GM12874 (cell line): ENCODE measurements at regions not wholly inside any gene's neighbourhood (a gene's known extent, or its start where the extent isn't known, plus 50 kb on each side); places are given as distances from the start of the nearest gene placed in this dataset.

Experiments
- CTCF ChIP-seq: IDR thresholded peaks from 2 replicates; pipeline ENCODE4 v1.5.1; 2011; ENCODE audit warnings: low read depth, mild to moderate bottlenecking, control low read depth, low read length, moderate library complexity; ENCODE audit not compliant: insufficient read depth

- no peak for TF ChIP-seq CTCF
Measured at GRCh38 chr12:25322918-25323531, 72.3 kb upstream of the KRAS start.

- no peak for TF ChIP-seq CTCF
Measured at GRCh38 chr12:25322351-25322750, 71.6 kb upstream of the KRAS start.

GRCh38 chr12:25321772-25322171 lies 71.0 kb upstream of the KRAS start:
- TF ChIP-seq CTCF: no peak

- TF ChIP-seq CTCF: no peak
Measured at GRCh38 chr12:25320123-25321006, 69.6 kb upstream of the KRAS start.

GRCh38 chr12:25319233-25319984 lies 68.7 kb upstream of the KRAS start:
- no peak for TF ChIP-seq CTCF

- TF ChIP-seq CTCF: no peak
Measured at GRCh38 chr12:25317553-25317952, 66.8 kb upstream of the KRAS start.

GRCh38 chr12:25315388-25315787 lies 64.7 kb upstream of the KRAS start:
- TF ChIP-seq CTCF: no peak
